UCSD-AML1 (cell line): ENCODE measurements at regions not wholly inside any gene's neighbourhood (a gene's known extent, or its start where the extent isn't known, plus 50 kb on each side); places are given as distances from the start of the nearest gene placed in this dataset.

Experiments used
- DNase-seq: peaks from one replicate; lab custom pipeline; 2025; ENCODE audit not compliant: unreplicated experiment; lab: John Stamatoyannopoulos, UW

GRCh38 chr15:69782809-69783208, 314.9 kb downstream of the TLE3 start:
- DNase-seq, result no peak

GRCh38 chr15:69783211-69783610, 314.5 kb downstream of the TLE3 start:
- DNase-seq, result no peak

GRCh38 chr15:69784798-69785566, 312.7 kb downstream of the TLE3 start:
- DNase-seq, result no peak

- DNase-seq, result no peak
These were observed 311.5 kb downstream of the TLE3 start for GRCh38 chr15:69786136-69786701.

- DNase-seq, result no peak
These were observed 309.9 kb downstream of the TLE3 start for GRCh38 chr15:69787791-69788190.

- no peak for DNase-seq
These were observed 307.9 kb downstream of the TLE3 start for GRCh38 chr15:69789648-69790393.

GRCh38 chr15:69790632-69791031, 307.1 kb downstream of the TLE3 start:
- no peak for DNase-seq

- DNase-seq, result no peak
These were observed 304.9 kb downstream of the TLE3 start for GRCh38 chr15:69792823-69793222.

- no peak for DNase-seq
These were observed 304.3 kb downstream of the TLE3 start for GRCh38 chr15:69793431-69793780.

- DNase-seq, result no peak
These were observed 303.8 kb downstream of the TLE3 start for GRCh38 chr15:69793781-69794451.

GRCh38 chr15:69794645-69795469, 302.9 kb downstream of the TLE3 start:
- DNase-seq, result no peak

GRCh38 chr15:69795601-69796000, 302.1 kb downstream of the TLE3 start:
- no peak for DNase-seq

- DNase-seq, result no peak
These were observed 300.6 kb downstream of the TLE3 start for GRCh38 chr15:69797051-69797595.

GRCh38 chr15:69797615-69798014, 300.1 kb downstream of the TLE3 start:
- DNase-seq, result no peak

- DNase-seq, result no peak
These were observed 299.1 kb downstream of the TLE3 start for GRCh38 chr15:69798481-69799250.

GRCh38 chr15:69801144-69801543, 296.6 kb downstream of the TLE3 start:
- DNase-seq, result no peak

- DNase-seq, result no peak
These were observed 295.3 kb downstream of the TLE3 start for GRCh38 chr15:69802432-69802831.

GRCh38 chr15:69804786-69805185, 292.9 kb downstream of the TLE3 start:
- DNase-seq, result no peak

- no peak for DNase-seq
These were observed 292.3 kb downstream of the TLE3 start for GRCh38 chr15:69805248-69805953.
